Sigmoid colon (tissue), 4 donors: ENCODE measurements at regions not wholly inside any gene's neighbourhood (a gene's known extent, or its start where the extent isn't known, plus 50 kb on each side); places are given as distances from the start of the nearest gene placed in this dataset.

Source experiments
- CTCF ChIP-seq, 4 experiments: fragments of 450-650 bp in 3 of 4; fragments of 200-600 bp in 1 of 4; IDR thresholded peaks; one replicate each; pipeline ENCODE4 v1.5.1; 2016 to 2019; ENCODE audit warnings: antibody characterized with exemption in 4 of 4, mild to moderate bottlenecking in 3 of 4, moderate library complexity in 2 of 4
- EP300 ChIP-seq, 4 donors: sonication (generic); formaldehyde crosslinking; IDR thresholded peaks; one replicate each; pipeline ENCODE4 v1.6.1; 2017; ENCODE audit warnings: antibody characterized with exemption in 4 of 4
- POLR2A ChIP-seq, 2 donors: fragments of 450-650 bp; IDR thresholded peaks; one replicate each; pipeline ENCODE4 v1.6.1; 2016; ENCODE audit warnings: antibody characterized with exemption in 2 of 2, mild to moderate bottlenecking in 2 of 2, moderate library complexity in 2 of 2

GRCh38 chr3:61315871-61316270, 64.6 kb upstream of the FHIT start:
- no peak for TF ChIP-seq CTCF (IDR thresholded peaks at IDR 0.05)
- TF ChIP-seq EP300 (IDR thresholded peaks at IDR 0.05), result no peak
- TF ChIP-seq POLR2A (IDR thresholded peaks at IDR 0.05), result no peak
